ENCODE measurements at regions not wholly inside any gene's neighbourhood (a gene's known extent, or its start where the extent isn't known, plus 50 kb on each side); places are given as distances from the start of the nearest gene placed in this dataset.

- intact Hi-C loops (cut with micrococcal nuclease): no loop called here
- ATAC-seq: no peak
- TF ChIP-seq CTCF (IDR thresholded peaks at IDR 0.05 in 2 of 3, conservative IDR thresholded peaks at IDR 0.05 in 1 of 3; ENCODE audit: borderline replicate concordance in 1 of 3, insufficient read depth in 1 of 3, low read depth in 2 of 3, low read length in 2 of 3) (no peak), ZFX (IDR thresholded peaks at IDR 0.05) (no peak)
- Histone ChIP-seq H3K79me2 (ENCODE audit: insufficient read depth, low read length) (no peaks in the 10 kb centered on the region), H3K9me2 (ENCODE audit: insufficient read depth) (no peaks in the 10 kb centered on the region), H4K20me1 (ENCODE audit: insufficient read depth) (no peaks in the 10 kb centered on the region), H3K4me3 (replicated peaks in 1 of 2; ENCODE audit: low read depth in 1 of 2, low read length in 2 of 2) (no peak overlapping the region), H3K9me3 (ENCODE audit: control insufficient read depth in 1 of 2, insufficient read depth in 1 of 2, low read depth in 1 of 2, low read length in 2 of 2) (no peaks in the 10 kb centered on the region), H2AFZ (ENCODE audit: low read depth, low read length, poor library complexity, severe bottlenecking) (no peak overlapping the region), H3K9ac (ENCODE audit: low read length) (no peak overlapping the region), H3K27ac (ENCODE audit: low read depth, low read length) (no peak overlapping the region), H3K4me2 (ENCODE audit: low read length) (no peak overlapping the region), H3K4me1 (ENCODE audit: control insufficient read depth in 1 of 2, insufficient read depth in 2 of 2, low read length in 2 of 2) (no peaks in the 10 kb centered on the region), H3K36me3 (ENCODE audit: control insufficient read depth in 1 of 2, insufficient read depth in 2 of 2, low read length in 2 of 2) (no peaks in the 10 kb centered on the region), H3K27me3 (ENCODE audit: insufficient read depth, low read length) (no peaks in the 10 kb centered on the region)
- POLR2A ChIA-PET: no interaction called here
- BruUV-seq (replicated peaks): no TSS peak
- RAD21 ChIA-PET (ENCODE audit: low non-redundant PET in 1 of 2, low total read pairs in 2 of 2, uncharacterized antibody in 2 of 2, unreplicated experiment in 2 of 2): no interaction called here
- CTCF ChIA-PET: no interaction called here
- no peak for DNase-seq (ENCODE audit: low read depth, low spot score)
Observed at GRCh38 chr6:48186746-48187145, 75.7 kb upstream of the PTCHD4 start.

- no peaks in the 10 kb centered on the region for H3K27me3 ChIP-seq (ENCODE audit: insufficient read depth, low read length)
- BruUV-seq (replicated peaks): no TSS peak
- intact Hi-C loops (cut with micrococcal nuclease): no loop called here
- no peaks in the 10 kb centered on the region for H3K4me1 ChIP-seq (ENCODE audit: control insufficient read depth in 1 of 2, insufficient read depth in 2 of 2, low read length in 2 of 2)
- ChIA-PET POLR2A (no interaction called here), CTCF (no interaction called here), RAD21 (ENCODE audit: low non-redundant PET in 1 of 2, low total read pairs in 2 of 2, uncharacterized antibody in 2 of 2, unreplicated experiment in 2 of 2) (no interaction called here)
- no peak overlapping the region for H3K9ac ChIP-seq (ENCODE audit: low read length)
- DNase-seq (ENCODE audit: low read depth, low spot score) (no peak), ATAC-seq (no peak)
- H3K4me3 ChIP-seq (replicated peaks in 1 of 2; ENCODE audit: low read depth in 1 of 2, low read length in 2 of 2): no peak overlapping the region
- H3K9me3 ChIP-seq (ENCODE audit: control insufficient read depth in 1 of 2, insufficient read depth in 1 of 2, low read depth in 1 of 2, low read length in 2 of 2): no peaks in the 10 kb centered on the region
- no peaks in the 10 kb centered on the region for H3K9me2 ChIP-seq (ENCODE audit: insufficient read depth)
- no peak overlapping the region for H2AFZ ChIP-seq (ENCODE audit: low read depth, low read length, poor library complexity, severe bottlenecking)
- H3K36me3 ChIP-seq (ENCODE audit: control insufficient read depth in 1 of 2, insufficient read depth in 2 of 2, low read length in 2 of 2): no peaks in the 10 kb centered on the region
- H4K20me1 ChIP-seq (ENCODE audit: insufficient read depth): no peaks in the 10 kb centered on the region
- no peak overlapping the region for H3K4me2 ChIP-seq (ENCODE audit: low read length)
- H3K27ac ChIP-seq (ENCODE audit: low read depth, low read length): no peak overlapping the region
- TF ChIP-seq TCF7L2 (IDR thresholded peaks at IDR 0.05; ENCODE audit: borderline replicate concordance, extremely low read depth, insufficient read depth, insufficient read length) (no peak), EZH2 (IDR thresholded peaks at IDR 0.05) (no peak), RAD21 (IDR thresholded peaks at IDR 0.05; ENCODE audit: low read depth) (no peak), POLR2AphosphoS5 (IDR thresholded peaks at IDR 0.05; ENCODE audit: low read depth, low read length) (no peak), JUND (IDR thresholded peaks at IDR 0.05) (no peak), SP1 (IDR thresholded peaks at IDR 0.05; ENCODE audit: low read depth) (no peak), EZH2phosphoT487 (IDR thresholded peaks at IDR 0.05; ENCODE audit: borderline replicate concordance) (no peak), CBX3 (IDR thresholded peaks at IDR 0.05; ENCODE audit: low read depth) (no peak), SIN3A (IDR thresholded peaks at IDR 0.05; ENCODE audit: low read depth) (no peak), SRF (IDR thresholded peaks at IDR 0.05; ENCODE audit: low read depth) (no peak)
- no peaks in the 10 kb centered on the region for H3K79me2 ChIP-seq (ENCODE audit: insufficient read depth, low read length)
Observed at GRCh38 chr6:48184648-48185047, 73.7 kb upstream of the PTCHD4 start.
